ENCODE measurements at regions not wholly inside any gene's neighbourhood (a gene's known extent, or its start where the extent isn't known, plus 50 kb on each side); places are given as distances from the start of the nearest gene placed in this dataset.

DNA sequence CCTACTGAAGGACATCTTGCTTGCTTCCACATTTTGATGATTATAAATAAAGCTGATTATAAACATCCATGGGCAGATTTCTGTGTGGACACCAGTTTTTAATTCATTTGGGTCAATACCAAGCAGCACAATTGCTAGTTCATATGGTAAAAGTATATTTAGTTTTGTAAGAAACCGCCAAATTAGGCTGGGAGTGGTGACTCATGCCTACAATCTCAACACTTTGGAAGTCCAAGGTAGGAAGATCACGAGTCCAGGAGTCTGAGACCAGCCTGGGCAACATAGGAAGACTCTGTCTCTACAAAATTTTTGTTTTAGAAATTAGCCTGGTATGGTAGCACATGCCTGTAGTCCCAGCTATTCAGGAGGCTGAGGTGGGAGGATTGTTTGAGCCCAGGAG, 52.6 kb upstream of the ABHD2 start:
- no peak overlapping the region for H3K4me3 ChIP-seq (ENCODE audit: low read depth, low read length)
- TF ChIP-seq, protein P1, sequence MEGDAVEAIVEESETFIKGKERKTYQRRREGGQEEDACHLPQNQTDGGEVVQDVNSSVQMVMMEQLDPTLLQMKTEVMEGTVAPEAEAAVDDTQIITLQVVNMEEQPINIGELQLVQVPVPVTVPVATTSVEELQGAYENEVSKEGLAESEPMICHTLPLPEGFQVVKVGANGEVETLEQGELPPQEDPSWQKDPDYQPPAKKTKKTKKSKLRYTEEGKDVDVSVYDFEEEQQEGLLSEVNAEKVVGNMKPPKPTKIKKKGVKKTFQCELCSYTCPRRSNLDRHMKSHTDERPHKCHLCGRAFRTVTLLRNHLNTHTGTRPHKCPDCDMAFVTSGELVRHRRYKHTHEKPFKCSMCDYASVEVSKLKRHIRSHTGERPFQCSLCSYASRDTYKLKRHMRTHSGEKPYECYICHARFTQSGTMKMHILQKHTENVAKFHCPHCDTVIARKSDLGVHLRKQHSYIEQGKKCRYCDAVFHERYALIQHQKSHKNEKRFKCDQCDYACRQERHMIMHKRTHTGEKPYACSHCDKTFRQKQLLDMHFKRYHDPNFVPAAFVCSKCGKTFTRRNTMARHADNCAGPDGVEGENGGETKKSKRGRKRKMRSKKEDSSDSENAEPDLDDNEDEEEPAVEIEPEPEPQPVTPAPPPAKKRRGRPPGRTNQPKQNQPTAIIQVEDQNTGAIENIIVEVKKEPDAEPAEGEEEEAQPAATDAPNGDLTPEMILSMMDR (IDR thresholded peaks at IDR 0.05; ENCODE audit: insufficient read depth, low read length, missing control alignments), result no peak
- ChIA-PET CTCF (interaction anchor here (0.7 to 5.1 kb wide), 8 partner anchors 11 to 230 kb away, joined by 3 to 30 read pairs (median 4); no protein-coding TSS in a partner anchor), POLR2A (no interaction called here)
- DNase-seq (ENCODE audit: low read depth, low spot score), result no peak

DNA sequence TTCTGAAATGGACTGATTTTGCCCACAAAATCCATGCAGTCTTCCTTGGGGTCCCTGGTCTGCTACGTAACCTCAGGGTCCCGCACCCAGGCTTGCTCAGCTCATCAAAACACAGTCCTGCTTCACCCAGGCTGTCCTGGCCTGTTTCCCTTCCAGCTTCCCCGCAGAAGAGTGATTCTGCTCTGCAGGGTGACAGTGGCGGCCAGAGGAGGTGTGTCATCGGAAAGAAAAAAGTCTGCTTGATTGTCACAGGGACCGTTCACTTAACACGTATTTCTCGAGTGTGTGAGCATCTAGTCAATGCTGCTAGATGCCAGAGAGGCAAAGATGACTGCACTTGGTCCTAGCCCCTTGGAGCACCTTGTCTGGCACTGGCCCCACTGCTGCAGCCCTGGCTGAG, 50.1 kb upstream of the ABHD2 start:
- CTCF ChIA-PET, result interaction anchor here (1.0 to 1.2 kb wide), 2 partner anchors 10 to 140 kb away, joined by 3 to 5 read pairs; no protein-coding TSS in a partner anchor

More for the DNA sequence above, 50.1 kb upstream of the ABHD2 start:
- H3K4me3 ChIP-seq (ENCODE audit: low read depth, low read length), result no peak overlapping the region
- TF ChIP-seq, protein P1 (IDR thresholded peaks at IDR 0.05; ENCODE audit: insufficient read depth, low read length, missing control alignments), result no peak
- no peak for DNase-seq (ENCODE audit: low read depth, low spot score)
- POLR2A ChIA-PET, result no interaction called here

Data from AG04449 (cell line).